T-cell (primary cell): ENCODE measurements at regions not wholly inside any gene's neighbourhood (a gene's known extent, or its start where the extent isn't known, plus 50 kb on each side); places are given as distances from the start of the nearest gene placed in this dataset.

ENCODE experiments used
- ATAC-seq, 4 experiments: fragments of 200-7000 bp in 3 of 4; fragments of 150-1000 bp in 1 of 4; cut with Tn5 transposase; replicated peaks in 1 of 4; 1 replicate in 3 of 4; 2 replicates in 1 of 4; pipeline ENCODE4 v1.10.0; 2021; ENCODE audit warnings: moderate library complexity in 3 of 4, mild to moderate bottlenecking in 2 of 4, moderate number of reproducible peaks in 1 of 4
- CTCF ChIA-PET, 2 donors: fragments of 300-600 bp; sonication (Branson Sonifier 250); formaldehyde crosslinking; loops; one replicate each; lab custom pipeline; 2022; ENCODE audit warnings: antibody characterized with exemption in 2 of 2; lab: Charles Lee
- POLR2A ChIA-PET, 2 donors: fragments of 300-600 bp; sonication (Branson Sonifier 250); formaldehyde crosslinking; loops; one replicate each; lab custom pipeline; 2022; ENCODE audit warnings: antibody characterized with exemption in 2 of 2; lab: Charles Lee
- DNase-seq, 35 experiments: peaks; one replicate each; pipeline versions ENCODE4 v3.0.0 to v3.0.0-alpha.2; 2013 to 2023
- H3K27ac ChIP-seq: one replicate; pipeline ENCODE4 v1.5.1; 2013; ENCODE audit warnings: low read length
- H3K27me3 ChIP-seq, 2 experiments: replicated peaks in 1 of 2; 1 replicate in 1 of 2; 2 replicates in 1 of 2; pipeline versions ENCODE4 v1.6.1 to v1.7.0; 2013; ENCODE audit warnings: low read length in 1 of 2, mixed read lengths in 1 of 2; ENCODE audit not compliant: control insufficient read depth in 2 of 2, insufficient read depth in 2 of 2; ENCODE audit errors: extremely low read depth in 1 of 2
- H3K36me3 ChIP-seq, 2 donors: 1 replicate in 1 of 2; 2 replicates in 1 of 2; pipeline versions ENCODE4 v1.6.1 to v1.7.0; 2013; ENCODE audit warnings: low read length in 1 of 2; ENCODE audit not compliant: control insufficient read depth in 2 of 2, insufficient read depth in 1 of 2; ENCODE audit errors: extremely low read depth in 1 of 2
- H3K4me1 ChIP-seq, 2 experiments: 1 replicate in 1 of 2; 2 replicates in 1 of 2; pipeline versions ENCODE4 v1.6.1 to v1.7.0; 2013; ENCODE audit warnings: low read length in 2 of 2, mixed read lengths in 1 of 2; ENCODE audit not compliant: insufficient read depth in 2 of 2, control insufficient read depth in 1 of 2; ENCODE audit errors: extremely low read depth in 1 of 2
- H3K4me3 ChIP-seq, 2 donors: 1 replicate in 1 of 2; 2 replicates in 1 of 2; pipeline versions ENCODE4 v1.5.1 to v1.7.0; 2013; ENCODE audit warnings: mild to moderate bottlenecking in 2 of 2, low read length in 1 of 2, moderate library complexity in 1 of 2; ENCODE audit not compliant: control insufficient read depth in 1 of 2; ENCODE audit errors: extremely low read depth in 1 of 2
- H3K9me3 ChIP-seq: 2 replicates; pipeline ENCODE4 v1.7.0; 2013
- H3K27ac Mint-ChIP-seq, 2 donors: one replicate each; pipeline ENCODE4 v1.8.0; 2020 to 2021; ENCODE audit warnings: mild to moderate bottlenecking in 2 of 2, mixed read lengths in 2 of 2
- H3K27me3 Mint-ChIP-seq, 2 donors: one replicate each; pipeline ENCODE4 v1.8.0; 2021 to 2022; ENCODE audit warnings: mixed read lengths in 2 of 2
- H3K36me3 Mint-ChIP-seq: one replicate; pipeline ENCODE4 v1.8.0; 2021; ENCODE audit warnings: mixed read lengths
- H3K4me1 Mint-ChIP-seq, 3 donors: one replicate each; pipeline ENCODE4 v1.8.0; 2020 to 2022; ENCODE audit warnings: mixed read lengths in 3 of 3, mild to moderate bottlenecking in 1 of 3
- H3K4me3 Mint-ChIP-seq, 3 donors: one replicate each; pipeline ENCODE4 v1.8.0; 2020 to 2022; ENCODE audit warnings: mild to moderate bottlenecking in 3 of 3, mixed read lengths in 3 of 3, moderate library complexity in 3 of 3
- H3K9me3 Mint-ChIP-seq, 3 donors: one replicate each; pipeline ENCODE4 v1.8.0; 2020 to 2022; ENCODE audit warnings: mixed read lengths in 3 of 3
- WGBS: methylation state at CpG from one replicate; pipeline ENCODE4 v1.1.5; 2013; ENCODE audit warnings: missing lambda C conversion rate; ENCODE audit not compliant: insufficient coverage; 5-methylcytosine and 5-hydroxymethylcytosine counted together

DNA sequence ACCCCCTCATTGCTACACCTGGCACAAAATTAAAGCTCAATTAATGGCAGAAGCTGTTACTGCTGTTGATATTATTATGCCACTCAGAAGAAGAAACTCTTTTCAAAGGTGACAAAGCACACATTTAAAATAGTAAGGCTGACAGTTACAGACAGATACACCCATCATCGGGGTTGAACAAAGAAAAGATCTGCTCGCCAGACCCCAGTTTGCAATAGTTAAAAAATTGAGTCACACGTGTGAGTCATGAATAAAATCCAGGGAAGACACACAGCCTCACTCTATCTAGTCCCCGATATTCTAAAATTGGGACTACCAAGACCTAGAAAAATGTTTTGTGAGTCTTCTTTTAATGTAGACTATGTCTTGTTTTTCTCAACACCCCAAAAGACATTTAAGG lies 330.0 kb upstream of the SOX9 start:
- Histone ChIP-seq H3K9me3 (no peaks in the 10 kb centered on the region), H3K4me1 (no peaks in the 10 kb centered on the region), H3K4me3 (no peak overlapping the region), H3K27ac (no peak overlapping the region), H3K36me3 (no peaks in the 10 kb centered on the region), H3K27me3 (no peaks in the 10 kb centered on the region)
- H3K4me1 Mint-ChIP-seq, result no peaks in the 10 kb centered on the region
- POLR2A ChIA-PET, result no interaction called here
- no peaks in the 10 kb centered on the region for H3K27me3 Mint-ChIP-seq
- no peaks in the 10 kb centered on the region for H3K36me3 Mint-ChIP-seq
- DNase-seq, result no peak
- ATAC-seq, result no peak
- H3K9me3 Mint-ChIP-seq, result peaks cover 6 to 10% (median 7%) of the 10 kb centered on the region in 3 donors
- H3K27ac Mint-ChIP-seq, result no peak overlapping the region
- H3K4me3 Mint-ChIP-seq, result no peak overlapping the region
- CTCF ChIA-PET, result no interaction called here
- WGBS, result no CpG with 5 or more reads among the region's 4 CpGs

DNA sequence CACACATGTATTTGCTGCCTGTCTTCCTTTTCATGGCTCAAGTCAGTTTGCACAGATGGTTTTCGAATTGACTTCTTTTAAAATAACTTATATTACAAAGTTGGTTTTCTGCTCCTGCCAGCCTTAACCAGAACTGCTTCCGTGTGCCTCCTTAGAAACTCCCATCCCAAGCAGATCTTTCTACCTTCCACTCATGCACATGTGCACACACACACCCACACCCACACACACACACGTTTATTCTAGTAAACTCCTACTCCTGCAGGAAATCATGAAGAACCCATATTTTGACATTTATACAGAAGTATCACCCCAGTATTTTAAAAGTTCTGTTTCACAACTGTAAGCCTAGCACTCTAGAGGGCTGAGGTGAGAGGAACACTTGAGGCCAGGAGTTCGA lies 329.5 kb upstream of the SOX9 start:
- Mint-ChIP-seq H3K27me3 (no peaks in the 10 kb centered on the region), H3K9me3 (peaks cover 6 to 10% (median 7%) of the 10 kb centered on the region in 3 donors), H3K4me3 (no peak overlapping the region), H3K27ac (no peak overlapping the region), H3K4me1 (no peaks in the 10 kb centered on the region), H3K36me3 (no peaks in the 10 kb centered on the region)
- DNase-seq (no peak), ATAC-seq (no peak)
- Histone ChIP-seq H3K9me3 (no peaks in the 10 kb centered on the region), H3K27ac (no peak overlapping the region), H3K36me3 (no peaks in the 10 kb centered on the region), H3K4me3 (no peak overlapping the region), H3K4me1 (no peaks in the 10 kb centered on the region), H3K27me3 (no peaks in the 10 kb centered on the region)
- ChIA-PET POLR2A (no interaction called here), CTCF (no interaction called here)
- WGBS, result 59% methylated on average over 3 of the region's 4 CpGs

DNA sequence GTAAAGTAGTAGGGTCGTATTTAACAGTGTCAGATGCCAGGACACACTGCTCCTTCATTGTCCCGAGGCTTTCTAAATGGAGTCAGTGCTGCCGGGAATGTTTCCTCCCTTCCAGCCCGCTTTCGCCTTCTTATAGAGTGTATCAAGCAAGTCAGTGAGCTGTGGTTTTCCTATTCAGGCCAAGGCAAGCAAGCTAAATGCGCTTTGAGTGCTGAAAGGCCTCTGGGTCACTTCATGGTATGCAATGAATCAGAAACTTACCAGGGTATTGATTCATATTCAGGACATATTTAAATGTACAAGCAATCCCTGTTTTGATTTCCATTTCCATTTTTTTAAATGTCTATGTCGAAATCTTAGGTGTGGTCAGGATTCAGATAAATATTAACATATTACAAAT lies 327.9 kb upstream of the SOX9 start:
- H3K4me1 ChIP-seq, result no peaks in the 10 kb centered on the region
- ChIA-PET POLR2A (no interaction called here), CTCF (no interaction called here)
- ATAC-seq (no peak), DNase-seq (no peak)
- Mint-ChIP-seq H3K36me3 (no peaks in the 10 kb centered on the region), H3K27ac (no peak overlapping the region), H3K27me3 (no peaks in the 10 kb centered on the region), H3K4me3 (no peak overlapping the region), H3K4me1 (no peaks in the 10 kb centered on the region), H3K9me3 (peaks cover 4 to 8% (median 5%) of the 10 kb centered on the region in 3 donors)
- H3K36me3 ChIP-seq, result no peaks in the 10 kb centered on the region
- H3K27me3 ChIP-seq, result no peaks in the 10 kb centered on the region
- no peak overlapping the region for H3K4me3 ChIP-seq
- WGBS, result 39% methylated on average over 5 of the region's 7 CpGs
- no peak overlapping the region for H3K27ac ChIP-seq
- no peaks in the 10 kb centered on the region for H3K9me3 ChIP-seq

DNA sequence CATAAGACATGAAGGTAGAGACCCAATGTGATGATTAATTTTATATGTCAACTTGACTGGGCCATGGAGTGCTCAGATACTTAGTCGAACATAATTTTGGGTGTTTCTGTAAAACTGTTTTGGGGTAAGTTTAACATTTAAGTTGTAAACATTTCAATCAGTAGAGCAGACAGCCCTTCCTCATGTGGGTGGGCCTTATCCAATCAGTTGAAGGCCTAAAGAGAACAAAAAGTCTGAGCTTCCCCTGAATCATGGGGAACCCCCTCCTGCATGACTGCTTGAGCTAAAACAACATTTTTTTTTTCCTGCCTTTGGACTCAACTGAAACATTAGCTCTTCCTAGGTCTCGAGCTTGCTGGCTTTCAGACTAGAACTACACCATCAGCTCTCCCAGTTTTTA lies 327.3 kb upstream of the SOX9 start:
- Mint-ChIP-seq H3K27me3 (no peaks in the 10 kb centered on the region), H3K36me3 (no peaks in the 10 kb centered on the region), H3K27ac (no peak overlapping the region), H3K4me1 (no peaks in the 10 kb centered on the region), H3K9me3 (peaks cover 3% of the 10 kb centered on the region in 3 donors), H3K4me3 (no peak overlapping the region)
- 57% methylated on average over 2 of the region's 2 CpGs for WGBS
- ChIA-PET CTCF (no interaction called here), POLR2A (no interaction called here)
- Histone ChIP-seq H3K36me3 (no peaks in the 10 kb centered on the region), H3K27ac (no peak overlapping the region), H3K9me3 (no peaks in the 10 kb centered on the region), H3K4me1 (no peaks in the 10 kb centered on the region), H3K4me3 (no peak overlapping the region), H3K27me3 (no peaks in the 10 kb centered on the region)
- no peak for ATAC-seq
- no peak for DNase-seq

DNA sequence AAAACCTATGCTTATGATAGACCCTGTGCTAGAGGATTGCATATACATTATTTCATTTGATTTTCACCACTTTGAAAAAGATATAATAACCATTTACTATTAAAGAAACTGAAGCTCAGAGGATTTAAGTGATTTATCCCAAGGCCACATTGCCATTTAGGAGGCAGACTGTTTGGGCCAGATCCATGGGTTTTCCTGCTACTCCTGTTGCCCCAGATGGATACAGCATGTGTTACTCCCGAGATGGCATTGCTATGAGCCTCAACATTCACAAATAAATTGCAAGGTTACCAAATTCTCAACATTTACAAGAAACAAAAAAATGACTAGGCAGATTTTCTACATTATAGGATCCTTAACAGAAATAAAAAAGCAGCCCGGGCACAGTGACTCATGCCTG lies 322.1 kb upstream of the SOX9 start:
- Histone ChIP-seq H3K4me3 (no peak overlapping the region), H3K9me3 (no peaks in the 10 kb centered on the region), H3K4me1 (no peaks in the 10 kb centered on the region), H3K27me3 (no peaks in the 10 kb centered on the region), H3K27ac (no peak overlapping the region), H3K36me3 (no peaks in the 10 kb centered on the region)
- CTCF ChIA-PET, result no interaction called here
- 44% methylated on average over 1 of the region's 2 CpGs for WGBS
- H3K4me3 Mint-ChIP-seq, result no peak overlapping the region
- no peaks in the 10 kb centered on the region for H3K36me3 Mint-ChIP-seq
- POLR2A ChIA-PET, result no interaction called here
- ATAC-seq (no peak), DNase-seq (no peak)
- H3K9me3 Mint-ChIP-seq, result peaks cover 3% of the 10 kb centered on the region in 3 donors
- H3K4me1 Mint-ChIP-seq, result no peaks in the 10 kb centered on the region
- H3K27me3 Mint-ChIP-seq, result no peaks in the 10 kb centered on the region
- H3K27ac Mint-ChIP-seq, result no peak overlapping the region

DNA sequence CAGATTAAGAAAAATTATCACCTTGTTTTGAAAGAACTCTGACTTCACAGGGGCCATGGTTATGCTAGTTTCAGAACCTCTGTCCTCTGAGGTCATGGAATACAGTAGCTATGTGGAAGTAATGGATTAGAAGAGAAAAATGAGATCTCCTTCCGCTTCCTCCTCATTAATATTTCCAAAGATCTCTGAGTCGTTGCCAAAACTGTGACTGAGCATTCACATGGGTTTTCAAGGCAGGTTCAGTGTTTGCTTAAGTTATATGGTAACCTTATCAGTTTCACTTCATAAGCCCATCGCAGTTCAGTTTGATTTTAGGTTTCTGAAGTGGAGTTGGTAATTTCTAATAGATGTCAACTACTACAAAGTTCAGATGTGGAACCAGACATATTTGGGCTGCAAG lies 321.2 kb upstream of the SOX9 start:
- no peak for ATAC-seq
- H3K27ac ChIP-seq, result no peak overlapping the region
- H3K27me3 Mint-ChIP-seq, result no peaks in the 10 kb centered on the region
- no peak for DNase-seq
- no peaks in the 10 kb centered on the region for H3K9me3 Mint-ChIP-seq
- H3K36me3 ChIP-seq, result no peaks in the 10 kb centered on the region
- H3K27me3 ChIP-seq, result no peaks in the 10 kb centered on the region
- no peak overlapping the region for H3K4me3 Mint-ChIP-seq
- no peak overlapping the region for H3K4me3 ChIP-seq
- H3K9me3 ChIP-seq, result no peaks in the 10 kb centered on the region
- WGBS, result no CpG with 5 or more reads among the region's 3 CpGs
- POLR2A ChIA-PET, result no interaction called here
- H3K36me3 Mint-ChIP-seq, result no peaks in the 10 kb centered on the region
- CTCF ChIA-PET, result no interaction called here
- no peak overlapping the region for H3K27ac Mint-ChIP-seq
- H3K4me1 Mint-ChIP-seq, result no peaks in the 10 kb centered on the region
- no peaks in the 10 kb centered on the region for H3K4me1 ChIP-seq

DNA sequence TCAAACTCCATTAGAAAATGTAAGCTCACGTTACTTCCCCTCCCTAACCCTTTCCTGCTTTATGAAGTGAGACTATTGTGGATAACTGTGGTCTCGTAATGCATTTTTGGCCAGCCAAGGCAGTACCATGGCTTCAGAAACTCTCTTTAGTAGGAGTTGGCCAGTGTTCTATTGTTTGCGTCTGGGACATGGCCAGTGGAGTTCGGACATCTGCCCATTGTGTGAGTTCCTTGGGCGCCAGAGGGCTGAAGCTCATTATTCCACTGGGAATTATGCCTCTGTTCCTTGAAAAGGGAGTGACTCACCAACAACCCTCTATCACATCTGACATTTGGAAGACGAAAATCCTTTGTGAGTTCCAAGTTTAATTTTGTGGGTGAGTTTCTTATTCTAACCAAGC lies 319.5 kb upstream of the SOX9 start:
- H3K27ac ChIP-seq, result no peak overlapping the region
- ATAC-seq (no peak), DNase-seq (no peak)
- no peaks in the 10 kb centered on the region for H3K9me3 ChIP-seq
- Mint-ChIP-seq H3K4me1 (no peaks in the 10 kb centered on the region), H3K36me3 (no peaks in the 10 kb centered on the region), H3K27me3 (no peaks in the 10 kb centered on the region), H3K4me3 (no peak overlapping the region), H3K27ac (no peak overlapping the region), H3K9me3 (no peaks in the 10 kb centered on the region)
- 63% methylated on average over 1 of the region's 6 CpGs for WGBS
- no peaks in the 10 kb centered on the region for H3K36me3 ChIP-seq
- no peak overlapping the region for H3K4me3 ChIP-seq
- H3K4me1 ChIP-seq, result no peaks in the 10 kb centered on the region
- H3K27me3 ChIP-seq, result no peaks in the 10 kb centered on the region
- CTCF ChIA-PET, result no interaction called here
- POLR2A ChIA-PET, result no interaction called here
